Activated CD4-positive, CD25-positive, alpha-beta regulatory T cell treated with anti-CD3 and anti-CD28 coated beads, Interleukin-2, amount 50 U/mL, for 16 hours (primary cell): ENCODE measurements at regions not wholly inside any gene's neighbourhood (a gene's known extent, or its start where the extent isn't known, plus 50 kb on each side); places are given as distances from the start of the nearest gene placed in this dataset.

Experiments used
- DNase-seq: peaks from one replicate; pipeline ENCODE4 v3.0.0-alpha.2; 2020; ENCODE audit warnings: low read depth, low spot score

DNA sequence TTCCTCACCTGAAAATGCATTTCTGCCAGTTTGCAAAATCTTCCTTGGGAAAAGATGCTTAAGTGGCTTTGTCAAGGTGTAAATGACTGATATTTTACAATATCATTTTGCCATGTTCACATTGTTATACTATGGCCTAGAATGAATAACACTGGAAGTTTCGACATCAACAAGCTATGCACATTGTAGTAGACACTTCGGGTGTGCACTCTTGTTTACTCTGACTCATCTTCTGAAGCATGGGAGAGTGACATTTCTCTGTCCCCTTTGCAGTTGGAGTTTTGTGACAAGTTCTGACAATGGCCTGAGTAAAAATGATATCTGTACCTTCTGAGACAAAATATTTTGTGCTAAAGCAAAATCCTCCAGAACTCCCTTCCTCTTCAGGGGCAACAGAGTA lies 567.0 kb upstream of the RGMA start:
- DNase-seq, result no peak

DNA sequence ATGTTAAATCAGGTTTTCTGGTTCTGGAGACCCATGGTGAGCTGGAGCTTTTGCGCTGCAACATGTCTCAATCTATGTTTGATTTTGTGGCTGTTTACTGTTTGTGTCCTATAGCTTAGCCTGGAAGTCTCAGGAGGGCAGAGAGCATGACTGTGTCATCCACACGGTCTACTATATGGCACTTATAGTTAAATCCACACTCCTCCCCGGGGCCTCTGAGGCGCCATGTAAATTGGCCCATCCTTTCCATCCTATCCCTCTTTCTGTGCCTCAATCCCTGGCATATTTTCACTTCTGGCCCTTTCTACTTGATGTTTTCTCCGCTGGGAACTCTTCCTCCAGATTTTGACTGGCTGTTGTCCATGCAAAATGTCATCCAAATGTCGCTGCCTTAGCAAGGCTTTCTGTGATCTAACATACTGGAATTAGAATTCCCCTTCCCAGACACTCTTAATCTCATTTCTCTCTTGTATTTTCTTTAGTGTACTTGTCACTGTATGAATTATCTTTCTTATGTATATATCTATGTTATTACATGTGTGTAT lies 560.8 kb upstream of the RGMA start:
- DNase-seq, result no peak

DNA sequence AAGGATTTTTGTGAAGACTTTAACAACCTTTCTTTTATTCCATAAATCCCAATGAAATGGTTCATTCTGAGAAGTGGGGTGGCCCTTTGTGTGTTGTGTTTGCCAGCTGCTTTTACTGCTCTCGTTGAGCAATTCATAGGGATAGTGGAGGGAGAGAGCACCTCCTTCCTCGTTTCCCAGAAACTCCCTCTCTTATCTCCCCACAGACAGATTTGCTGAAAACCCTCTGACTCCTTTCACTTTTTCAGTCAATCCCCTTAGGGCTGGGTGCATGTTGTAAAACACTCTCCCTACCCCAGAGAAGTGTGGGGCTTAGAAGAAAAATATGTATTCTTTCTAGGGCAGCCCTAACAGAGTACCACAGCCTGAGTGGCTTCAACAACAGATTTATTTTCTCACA lies 557.2 kb upstream of the RGMA start:
- no peak for DNase-seq

DNA sequence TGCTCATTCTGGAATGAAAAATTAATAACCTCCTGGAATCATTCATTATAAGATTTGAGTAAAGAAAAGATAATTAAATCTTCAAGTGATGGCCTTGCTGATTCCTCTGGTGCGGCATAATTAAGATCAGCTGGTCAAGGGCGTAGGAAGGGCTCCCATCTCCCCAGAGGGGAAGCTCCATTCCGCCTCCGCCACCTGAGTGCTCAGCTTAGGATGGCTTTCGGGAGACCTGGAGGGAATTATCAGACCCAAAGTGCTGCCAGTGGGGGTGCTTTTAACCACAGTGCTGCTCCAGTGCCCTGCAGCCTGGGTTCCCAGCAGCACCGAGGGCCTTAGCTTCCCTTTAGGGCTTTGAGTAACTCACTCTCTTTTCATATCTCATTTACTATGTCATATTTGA lies 556.6 kb upstream of the RGMA start:
- no peak for DNase-seq

DNA sequence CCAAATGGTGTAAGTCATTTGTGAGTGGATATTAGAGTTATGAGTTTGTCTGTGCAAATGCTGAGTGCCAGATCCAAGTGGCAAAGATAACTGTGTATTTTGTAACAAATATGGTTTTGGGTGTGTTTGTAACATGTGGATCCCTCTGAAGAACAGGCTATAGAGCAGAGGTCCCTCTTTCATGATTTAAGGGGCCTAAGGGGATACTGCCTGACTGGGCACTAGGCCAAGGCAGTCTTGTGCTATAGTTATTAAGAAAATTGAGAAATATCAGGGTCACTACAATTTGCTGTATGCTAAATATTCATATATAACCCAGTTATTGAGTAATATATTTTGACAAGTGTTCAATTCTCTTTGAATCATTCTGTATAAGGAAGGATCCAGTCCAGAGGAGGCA lies 555.6 kb upstream of the RGMA start:
- DNase-seq, result no peak

DNA sequence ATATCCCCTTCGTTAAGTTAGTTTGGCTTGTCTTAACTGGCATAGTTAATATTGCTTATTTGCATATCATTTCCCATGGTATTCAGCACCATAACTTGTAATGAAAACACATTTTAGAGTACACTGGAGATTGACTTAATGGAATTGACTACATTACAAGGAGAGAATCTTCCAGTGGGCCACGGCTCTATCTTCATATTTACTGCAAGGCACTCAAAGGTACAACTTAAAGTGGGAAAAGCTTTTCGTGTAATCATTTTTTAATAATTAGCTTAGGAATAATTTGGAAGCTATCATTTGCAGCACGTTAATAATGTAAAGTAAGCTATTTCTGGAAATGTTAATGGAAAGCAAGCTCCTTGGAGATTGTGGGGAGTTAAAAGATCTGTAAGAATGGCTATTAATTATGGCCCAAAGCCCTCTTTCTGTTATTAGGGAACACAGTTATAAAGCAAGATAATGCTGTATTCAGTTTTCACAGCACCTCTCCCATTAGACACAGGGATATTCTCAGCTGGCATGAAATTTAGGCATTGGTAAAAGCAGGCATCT lies 551.5 kb upstream of the RGMA start:
- DNase-seq, result no peak

DNA sequence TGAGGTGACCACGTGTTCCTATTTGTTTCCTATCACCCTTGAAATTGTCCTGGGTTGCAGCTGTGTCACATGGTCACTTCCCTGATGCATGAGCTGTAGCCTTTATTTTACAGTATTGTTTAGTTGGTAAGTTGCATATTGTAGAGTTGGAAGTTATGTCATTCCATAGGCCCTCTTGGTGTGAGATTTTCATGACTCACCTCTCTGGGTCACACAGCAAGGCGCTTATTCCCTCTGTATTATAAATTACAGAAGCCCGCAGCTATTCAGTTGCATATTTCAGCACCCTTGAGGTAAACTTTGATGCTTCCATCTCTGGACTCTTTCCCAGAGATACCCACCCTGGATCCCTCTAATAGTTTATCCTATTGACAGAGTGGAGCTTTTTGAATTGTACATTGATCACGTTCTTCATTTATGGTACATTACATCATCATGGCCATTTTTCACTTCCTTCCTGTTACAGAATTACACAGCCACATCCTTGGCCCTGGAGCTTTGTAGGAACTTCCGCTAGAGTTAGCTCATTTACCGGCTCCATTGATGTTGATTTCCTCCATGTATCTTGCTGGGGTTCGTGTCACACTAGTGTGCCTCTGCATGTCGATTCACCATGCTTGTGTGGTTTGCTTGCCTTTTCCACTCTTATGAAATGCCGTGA lies 543.1 kb upstream of the RGMA start:
- DNase-seq, result no peak

DNA sequence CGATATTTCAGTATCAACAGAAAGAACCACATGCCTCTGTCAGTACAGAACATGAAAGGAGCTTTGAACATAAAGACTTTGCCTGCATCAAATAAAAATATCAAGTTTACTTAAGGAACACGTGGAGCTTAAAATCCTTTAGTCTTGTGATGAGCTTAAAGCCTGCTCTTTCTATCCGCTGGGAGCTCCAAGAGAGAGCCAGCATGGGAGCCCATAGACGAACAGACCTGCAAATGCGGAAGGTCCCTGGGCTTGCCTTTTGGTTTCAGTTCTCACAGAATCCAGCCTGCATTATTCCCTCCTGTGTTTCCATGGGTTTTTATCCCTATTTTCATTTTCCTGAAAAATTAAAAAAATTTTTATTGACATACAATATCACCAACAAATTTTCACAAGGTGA lies 530.6 kb upstream of the RGMA start:
- no peak for DNase-seq

DNA sequence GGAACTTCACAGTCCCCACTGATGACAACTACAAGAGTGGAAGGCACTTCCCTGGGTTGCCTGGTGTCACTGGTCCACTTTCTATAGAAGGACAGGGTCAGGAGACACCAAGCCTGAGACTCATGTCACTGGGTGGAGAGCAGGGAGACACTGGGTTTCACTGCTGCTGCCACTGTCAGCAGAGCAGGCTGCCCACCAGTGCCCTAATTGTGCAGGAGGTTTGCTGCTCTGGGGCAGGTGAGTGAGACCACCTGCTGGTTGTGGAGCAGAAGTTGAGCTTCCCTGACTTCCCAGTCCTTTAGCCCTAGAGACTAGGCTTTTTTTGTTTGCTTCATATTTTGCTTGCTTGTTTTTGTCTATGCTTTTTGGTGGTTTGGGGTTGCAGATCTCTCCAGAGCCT lies 528.4 kb upstream of the RGMA start:
- no peak for DNase-seq

DNA sequence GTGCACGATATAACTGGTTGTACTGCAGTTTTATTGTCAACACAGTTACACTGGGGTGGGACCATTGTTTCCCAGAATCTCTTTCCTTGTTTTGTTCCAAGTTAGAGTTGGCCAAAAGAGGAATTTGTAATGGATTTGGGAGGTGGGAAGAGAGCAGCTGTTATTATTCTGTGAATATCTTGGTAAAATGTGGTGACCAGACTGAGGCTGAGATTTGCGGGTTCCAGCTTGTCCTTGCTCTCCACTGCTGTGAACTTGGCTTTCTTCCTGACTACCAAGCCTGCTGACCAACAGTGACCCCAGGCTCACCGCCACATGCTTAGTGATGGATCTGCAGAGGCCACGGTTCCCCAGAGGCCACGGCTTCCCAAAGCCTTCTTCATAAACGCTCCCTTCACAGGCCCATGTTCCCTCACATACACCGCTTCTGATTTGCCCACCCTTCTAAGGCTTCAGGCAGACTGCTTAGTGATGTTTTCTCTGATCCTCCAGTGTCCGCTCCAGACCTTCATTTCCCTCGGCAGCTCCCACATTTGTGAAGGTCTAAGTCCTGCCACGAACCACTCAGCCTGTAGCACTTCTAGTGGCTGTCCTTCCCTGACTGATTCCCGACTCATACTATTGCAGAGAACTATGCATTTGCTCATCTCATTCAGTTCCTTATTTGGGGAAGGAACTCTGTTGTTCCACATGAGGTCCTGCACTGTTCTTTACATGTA lies 525.5 kb upstream of the RGMA start:
- DNase-seq, result no peak

DNA sequence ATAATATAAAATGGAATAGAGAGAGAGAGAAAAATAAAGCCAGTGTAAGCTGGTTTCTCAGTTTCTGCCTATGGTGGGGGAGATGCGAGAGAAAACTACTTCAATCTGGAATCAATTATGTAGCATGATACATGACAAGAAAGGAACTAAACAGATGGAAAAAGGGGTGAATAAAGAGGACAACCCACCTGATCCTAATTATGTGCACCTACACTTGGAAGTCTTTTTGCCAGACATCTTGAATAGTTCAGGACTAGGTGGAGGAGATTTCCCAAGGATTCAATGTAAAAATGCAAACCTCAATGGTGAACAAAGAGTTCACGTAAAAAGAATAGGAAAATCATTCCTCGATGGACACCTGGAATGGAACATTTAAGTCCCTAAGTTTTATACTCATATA lies 524.4 kb upstream of the RGMA start:
- DNase-seq, result no peak

DNA sequence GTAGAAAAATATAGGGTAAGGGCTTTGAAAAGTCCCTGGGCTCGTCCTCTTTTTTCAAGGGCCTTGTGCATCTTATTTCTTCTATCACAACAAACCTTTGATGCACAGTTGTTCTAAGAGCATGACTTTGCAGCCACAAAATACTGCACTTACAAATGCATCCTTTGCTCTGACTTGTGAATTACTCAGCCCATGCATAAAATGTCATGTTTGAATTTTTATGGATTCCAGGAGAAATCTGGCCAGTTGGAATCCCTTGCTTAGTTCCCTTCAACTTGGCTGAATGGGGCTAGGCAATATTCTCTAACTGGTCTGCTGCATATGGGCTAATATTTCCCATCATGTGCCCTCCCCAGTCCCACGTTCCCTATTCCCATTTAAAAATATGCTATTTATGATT lies 523.9 kb upstream of the RGMA start:
- no peak for DNase-seq

DNA sequence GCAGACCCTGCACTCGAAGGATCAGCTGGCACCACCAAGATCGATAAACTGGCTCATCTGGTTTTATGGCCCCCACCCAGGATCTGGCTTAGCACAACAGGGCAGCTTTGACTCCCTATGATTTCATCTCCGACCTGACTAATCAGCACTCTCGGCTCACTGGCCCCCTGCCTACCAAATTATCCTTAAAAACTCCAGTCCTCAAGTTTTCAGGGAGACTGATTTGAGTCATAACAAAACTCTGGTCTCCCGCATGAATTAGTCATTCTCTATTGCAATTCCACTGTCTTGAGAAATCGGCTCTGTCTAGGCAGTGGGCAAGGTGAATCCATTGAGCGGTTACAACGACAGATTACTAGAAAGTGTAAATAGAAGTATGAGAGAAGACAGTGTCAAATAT lies 521.9 kb upstream of the RGMA start:
- DNase-seq, result no peak

DNA sequence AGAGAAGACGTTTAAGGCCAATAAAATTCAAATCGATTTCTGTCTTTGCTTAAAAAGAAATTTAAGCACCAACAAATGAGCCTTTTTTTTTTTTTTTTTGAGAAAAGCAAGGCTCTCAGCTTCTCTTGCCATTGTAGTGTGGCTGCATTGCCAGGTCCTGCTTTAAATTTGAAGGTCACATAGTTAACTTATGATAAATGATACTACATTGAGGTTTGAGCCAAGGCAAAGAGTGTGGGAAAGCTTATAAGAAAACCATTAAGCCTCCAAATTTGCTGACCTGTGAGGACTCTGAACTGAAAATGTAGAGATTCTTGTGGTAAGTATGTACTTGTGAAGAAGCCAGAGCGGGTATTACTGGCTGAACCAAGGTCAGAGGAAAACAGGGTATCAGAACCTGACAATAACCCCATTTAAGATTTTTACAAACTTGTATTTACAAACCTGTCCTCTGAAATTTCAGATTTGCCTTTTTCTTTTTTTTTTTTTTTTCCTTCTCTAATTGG lies 519.7 kb upstream of the RGMA start:
- DNase-seq, result no peak

DNA sequence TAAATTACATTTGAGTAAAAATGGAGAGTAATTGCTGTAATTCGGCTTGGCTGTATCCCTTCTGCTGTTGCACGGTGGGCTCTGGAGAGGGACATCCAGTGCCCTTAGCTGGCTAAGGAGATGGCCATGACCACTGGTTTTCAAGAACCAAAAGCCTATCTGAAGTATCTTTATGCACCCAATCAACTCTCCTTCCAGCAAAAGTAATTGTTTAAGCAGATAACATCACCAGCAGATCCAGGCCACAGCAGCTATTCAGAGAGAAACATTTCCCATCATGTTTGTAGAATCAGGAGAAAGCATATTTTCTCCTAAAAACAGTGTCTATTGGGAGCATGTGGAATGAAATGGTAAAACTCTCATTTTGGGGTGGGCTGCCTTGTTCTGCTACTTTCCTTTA lies 514.5 kb upstream of the RGMA start:
- DNase-seq, result no peak

DNA sequence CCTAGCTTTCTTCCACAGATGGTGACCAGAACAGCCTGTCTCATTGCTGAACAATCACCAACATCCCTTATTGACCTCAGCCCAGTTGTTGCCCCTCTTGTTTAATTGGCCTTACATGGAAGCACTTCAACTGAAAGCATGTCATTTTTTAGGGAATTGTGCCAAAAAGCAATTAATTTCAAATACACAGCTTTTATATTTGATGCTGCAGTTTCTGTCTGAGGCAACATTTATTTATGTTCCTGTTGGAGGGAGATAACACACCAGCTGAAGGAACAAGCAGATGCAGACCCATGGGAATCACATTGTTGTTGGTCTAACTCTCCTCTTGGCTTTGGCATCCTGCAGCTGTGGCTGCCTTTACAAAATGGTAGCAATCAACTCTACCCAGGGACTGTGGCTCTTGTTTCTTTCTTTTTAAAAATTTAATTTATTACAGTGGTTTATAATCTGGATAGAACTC lies 498.1 kb upstream of the RGMA start:
- no peak for DNase-seq

DNA sequence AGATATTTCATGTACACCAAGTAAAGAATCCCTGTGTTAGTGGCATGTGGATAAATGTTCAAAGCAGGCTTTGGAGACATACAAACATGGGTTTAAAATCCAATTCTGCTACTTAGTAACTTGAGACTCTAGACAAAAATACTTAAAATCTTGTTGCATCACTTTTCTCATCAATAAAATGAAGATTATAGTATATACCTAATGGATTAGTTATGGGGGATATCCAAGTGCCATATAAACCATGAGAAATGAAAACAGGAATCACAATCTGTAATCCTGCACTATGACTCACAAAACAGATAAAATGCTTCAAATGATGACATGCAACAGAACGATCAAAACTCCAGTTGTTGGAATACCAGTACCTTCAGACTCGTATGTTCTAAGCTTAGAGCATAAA lies 496.0 kb upstream of the RGMA start:
- no peak for DNase-seq

DNA sequence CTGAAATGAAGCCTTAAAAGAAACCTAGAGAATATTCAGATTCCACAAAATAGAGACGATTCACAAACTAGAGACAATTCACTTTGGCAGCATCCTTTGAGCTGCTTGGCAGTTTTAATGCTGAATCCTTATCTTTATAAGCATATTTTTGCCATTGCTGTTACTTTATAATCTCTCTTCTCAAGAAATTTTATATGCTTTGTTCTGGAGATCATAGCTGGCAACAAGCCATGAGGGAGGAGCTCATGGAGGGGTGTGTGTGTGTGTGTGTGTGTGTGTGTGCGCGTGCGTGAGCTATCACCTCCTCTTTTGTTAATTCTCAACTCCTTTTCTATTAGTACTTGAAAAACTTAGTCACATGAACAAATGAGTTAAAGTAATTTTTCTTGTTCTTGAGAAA lies 495.0 kb upstream of the RGMA start:
- DNase-seq, result no peak

DNA sequence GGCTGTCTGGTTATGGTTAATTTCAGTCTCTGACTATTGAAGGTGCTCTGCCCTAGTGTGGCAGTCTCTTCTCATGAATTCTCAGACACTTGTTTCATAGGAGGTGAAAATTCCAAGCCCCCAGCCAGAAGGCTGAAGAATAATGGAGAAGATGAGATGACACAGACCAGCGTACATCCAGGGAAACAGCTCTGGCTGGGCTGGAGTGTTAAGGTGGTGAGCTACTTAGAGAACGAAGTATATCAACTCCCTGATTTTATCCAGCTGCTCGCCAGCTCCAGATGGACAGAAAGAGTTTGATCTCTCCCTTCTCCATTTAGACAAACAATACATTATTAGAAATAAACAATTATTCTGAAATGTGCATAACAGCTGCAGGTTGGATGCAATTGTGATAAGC lies 494.5 kb upstream of the RGMA start:
- no peak for DNase-seq

DNA sequence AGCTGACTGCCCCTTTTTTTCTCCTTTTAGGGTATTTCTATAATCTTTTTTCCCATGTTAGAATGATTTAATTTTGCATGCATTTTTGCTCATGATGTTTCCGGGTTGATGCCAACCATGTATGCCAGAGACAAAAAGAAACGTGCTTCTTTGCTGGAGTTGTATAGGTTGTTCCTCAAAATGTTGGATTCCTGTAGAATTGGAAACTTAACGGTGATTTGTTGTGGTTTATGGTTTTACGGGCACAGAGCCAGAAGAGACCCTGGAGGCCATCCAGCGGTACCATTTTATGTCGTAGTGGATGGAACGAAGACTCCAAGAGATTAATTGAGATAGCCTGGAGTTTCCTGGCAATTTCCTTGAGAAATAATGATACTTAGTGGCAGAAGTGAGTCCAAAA lies 481.5 kb upstream of the RGMA start:
- no peak for DNase-seq

DNA sequence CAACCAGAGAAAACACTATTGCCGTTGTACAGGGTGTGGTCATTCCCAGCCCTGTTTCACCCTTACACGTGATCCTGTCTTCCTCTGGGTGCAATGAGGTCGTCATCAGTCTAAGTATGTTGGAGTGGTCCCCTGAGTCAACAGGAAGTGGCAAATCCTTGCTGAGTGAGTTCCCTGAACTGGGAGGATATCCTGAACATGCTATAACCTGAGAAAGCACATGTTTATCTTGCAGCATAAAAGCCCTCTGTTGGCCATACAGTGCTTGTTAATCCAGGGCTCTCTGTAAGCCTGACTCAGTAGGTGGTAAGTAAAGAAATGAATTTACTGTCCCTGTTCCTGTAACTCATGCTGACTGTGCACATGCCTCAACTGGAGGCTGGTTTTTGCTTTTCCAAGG lies 477.8 kb upstream of the RGMA start:
- DNase-seq, result no peak

DNA sequence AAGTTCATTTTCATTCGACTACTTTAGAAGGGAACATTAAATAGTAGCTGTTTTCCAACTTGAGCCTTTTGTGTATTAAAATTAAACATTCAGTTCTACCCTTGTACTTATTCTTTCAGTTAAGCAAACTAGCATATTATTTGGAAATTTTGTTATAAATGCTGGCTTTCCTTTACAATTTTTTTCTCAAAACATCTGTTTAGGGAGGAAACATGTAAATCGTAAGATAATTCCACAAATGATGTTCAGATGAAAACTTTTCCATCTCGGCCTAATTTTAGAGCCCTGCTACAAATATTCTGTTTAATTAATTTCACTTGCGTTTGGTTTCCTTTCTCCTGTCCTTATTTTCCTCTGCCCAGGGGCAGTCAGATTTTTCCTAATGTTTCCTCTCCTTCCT lies 476.2 kb upstream of the RGMA start:
- no peak for DNase-seq

DNA sequence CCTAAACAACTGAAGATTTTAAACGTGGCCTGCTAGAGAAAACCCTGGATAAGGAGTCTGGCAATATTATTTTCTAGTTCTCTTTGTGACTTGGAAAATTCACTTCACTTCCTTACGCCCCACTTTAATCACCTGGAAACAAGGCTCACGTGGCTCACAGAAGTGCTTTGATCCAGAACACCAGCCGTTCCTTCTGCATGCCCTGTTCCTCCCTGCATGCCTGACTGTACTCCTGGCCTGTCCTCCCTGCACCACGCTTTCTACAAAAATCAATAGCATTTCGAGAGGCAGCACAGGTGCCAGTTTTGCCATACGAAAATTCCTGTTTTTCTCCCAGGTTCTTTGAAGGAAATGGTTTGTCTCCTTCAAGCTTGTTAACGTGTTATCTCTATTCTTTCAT lies 474.2 kb upstream of the RGMA start:
- no peak for DNase-seq
